IPS-18a (cell line): ENCODE measurements at regions not wholly inside any gene's neighbourhood (a gene's known extent, or its start where the extent isn't known, plus 50 kb on each side); places are given as distances from the start of the nearest gene placed in this dataset.
"Not testable (repeated sequence)": the region's sequence is repeated elsewhere in the genome, so short reads cannot be mapped to it uniquely, and the experiment has no call there.

Experiments used
- H3K27ac ChIP-seq: one replicate; pipeline ENCODE4 v1.5.1; 2013; ENCODE audit warnings: low read length
- H3K27me3 ChIP-seq: one replicate; pipeline ENCODE4 v1.6.1; 2013; ENCODE audit warnings: mild to moderate bottlenecking, low read length; ENCODE audit not compliant: control insufficient read depth, insufficient read depth
- H3K36me3 ChIP-seq: one replicate; pipeline ENCODE4 v1.6.1; 2013; ENCODE audit warnings: low read depth, low read length; ENCODE audit not compliant: control insufficient read depth
- H3K4me1 ChIP-seq: one replicate; pipeline ENCODE4 v1.6.1; 2013; ENCODE audit warnings: low read depth, low read length; ENCODE audit not compliant: control insufficient read depth
- H3K4me3 ChIP-seq: one replicate; pipeline ENCODE4 v1.5.1; 2013; ENCODE audit warnings: low read length
- H3K9ac ChIP-seq: one replicate; pipeline ENCODE4 v1.6.1; 2013; ENCODE audit warnings: mild to moderate bottlenecking, low read length, moderate library complexity
- H3K9me3 ChIP-seq: one replicate; pipeline ENCODE4 v1.6.1; 2013; ENCODE audit warnings: low read depth, low read length; ENCODE audit not compliant: control insufficient read depth

DNA sequence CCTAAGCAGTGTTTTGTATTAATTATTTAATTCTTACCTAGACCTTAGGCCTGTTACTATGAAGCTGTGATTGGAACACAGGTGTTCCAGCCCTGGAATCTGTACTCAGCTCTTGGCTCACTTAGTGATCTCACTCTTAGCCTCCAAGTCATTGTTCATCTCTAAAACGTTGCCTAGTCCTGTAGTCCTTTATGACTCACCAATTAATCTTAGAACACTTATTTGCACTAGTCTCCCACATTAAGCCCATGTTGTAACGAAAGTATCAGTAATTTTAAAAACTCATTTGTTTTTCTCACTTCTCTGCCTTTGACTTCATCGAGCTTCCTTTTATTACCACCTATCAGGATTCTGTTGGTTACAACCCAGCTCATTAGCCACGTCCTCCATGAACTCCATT, 1224.7 kb upstream of the TENM3 start:
- Histone ChIP-seq H3K27me3 (no peaks in the 10 kb centered on the region), H3K27ac (no peak overlapping the region), H3K4me1 (peaks cover 3% of the 10 kb centered on the region), H3K9me3 (no peaks in the 10 kb centered on the region), H3K36me3 (no peaks in the 10 kb centered on the region), H3K4me3 (no peak overlapping the region), H3K9ac (no peak overlapping the region)

DNA sequence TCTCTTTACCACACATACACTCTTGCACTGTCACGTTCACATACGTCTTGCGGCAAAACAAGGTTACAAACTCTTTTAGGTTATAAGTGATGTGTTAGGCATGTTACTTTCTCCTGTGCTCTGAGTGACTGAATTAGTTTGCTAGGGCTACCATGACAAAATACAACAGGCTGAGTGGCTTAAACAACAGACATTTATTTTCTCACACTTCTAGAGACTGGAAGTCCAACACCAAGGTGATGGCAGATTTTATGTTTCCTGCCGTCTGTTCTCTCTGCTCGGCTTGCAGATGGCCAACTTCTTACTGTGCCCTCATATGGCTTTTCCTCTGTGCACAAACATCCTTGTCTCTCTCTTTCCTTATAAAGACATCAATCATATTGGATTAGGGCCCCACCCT, 1224.3 kb upstream of the TENM3 start:
- H3K4me1 ChIP-seq = peaks cover 3% of the 10 kb centered on the region
- no peak overlapping the region for H3K27ac ChIP-seq
- no peaks in the 10 kb centered on the region for H3K27me3 ChIP-seq
- H3K9me3 ChIP-seq = no peaks in the 10 kb centered on the region
- H3K36me3 ChIP-seq = no peaks in the 10 kb centered on the region
- H3K9ac ChIP-seq = no peak overlapping the region
- H3K4me3 ChIP-seq = no peak overlapping the region

DNA sequence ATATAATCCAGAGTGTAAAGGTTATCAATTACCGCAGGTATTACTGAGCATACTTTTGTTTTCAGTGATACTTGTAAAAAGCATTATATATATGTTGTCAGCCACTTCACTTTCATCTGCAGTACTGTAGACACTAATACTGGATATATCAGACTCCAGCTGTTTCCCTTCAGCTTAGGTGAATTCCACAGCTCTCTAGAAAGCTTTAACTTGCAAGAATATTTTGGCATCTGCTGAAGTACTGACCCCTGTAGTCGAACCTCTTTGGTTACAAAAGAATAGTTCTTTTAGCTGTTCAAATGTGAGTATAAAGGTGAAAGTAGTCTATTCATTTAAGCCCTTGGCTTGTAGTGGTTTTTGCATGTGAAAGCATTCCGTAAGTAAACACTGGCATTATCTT, 1222.7 kb upstream of the TENM3 start:
- Histone ChIP-seq H3K4me1 (peaks cover 3% of the 10 kb centered on the region), H3K27ac (no peak overlapping the region), H3K36me3 (no peaks in the 10 kb centered on the region), H3K9ac (no peak overlapping the region), H3K9me3 (no peaks in the 10 kb centered on the region), H3K27me3 (no peaks in the 10 kb centered on the region), H3K4me3 (no peak overlapping the region)

DNA sequence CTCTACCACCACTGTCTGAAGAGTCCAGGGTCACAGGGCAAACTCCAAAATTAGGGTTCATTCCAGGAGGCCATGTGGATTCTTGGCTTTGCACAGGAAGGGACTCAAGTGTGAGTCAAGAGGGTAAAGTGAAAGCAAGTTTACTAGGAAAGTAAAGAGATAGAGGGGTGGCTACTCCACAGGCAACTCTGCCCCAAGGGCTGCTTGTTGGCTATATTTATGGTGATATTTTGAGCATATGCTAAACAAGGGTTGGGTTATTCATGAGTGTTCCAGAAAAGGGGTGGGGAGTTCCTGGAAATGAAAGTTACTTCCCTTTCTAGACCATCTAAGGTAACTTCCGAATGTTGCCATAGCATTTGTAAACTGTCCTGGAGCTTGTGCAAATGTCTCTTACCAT, 1222.0 kb upstream of the TENM3 start:
- Histone ChIP-seq H3K4me1 (peaks cover 3% of the 10 kb centered on the region), H3K27me3 (no peaks in the 10 kb centered on the region), H3K27ac (no peak overlapping the region), H3K4me3 (no peak overlapping the region), H3K9ac (no peak overlapping the region), H3K36me3 (no peaks in the 10 kb centered on the region), H3K9me3 (no peaks in the 10 kb centered on the region)

DNA sequence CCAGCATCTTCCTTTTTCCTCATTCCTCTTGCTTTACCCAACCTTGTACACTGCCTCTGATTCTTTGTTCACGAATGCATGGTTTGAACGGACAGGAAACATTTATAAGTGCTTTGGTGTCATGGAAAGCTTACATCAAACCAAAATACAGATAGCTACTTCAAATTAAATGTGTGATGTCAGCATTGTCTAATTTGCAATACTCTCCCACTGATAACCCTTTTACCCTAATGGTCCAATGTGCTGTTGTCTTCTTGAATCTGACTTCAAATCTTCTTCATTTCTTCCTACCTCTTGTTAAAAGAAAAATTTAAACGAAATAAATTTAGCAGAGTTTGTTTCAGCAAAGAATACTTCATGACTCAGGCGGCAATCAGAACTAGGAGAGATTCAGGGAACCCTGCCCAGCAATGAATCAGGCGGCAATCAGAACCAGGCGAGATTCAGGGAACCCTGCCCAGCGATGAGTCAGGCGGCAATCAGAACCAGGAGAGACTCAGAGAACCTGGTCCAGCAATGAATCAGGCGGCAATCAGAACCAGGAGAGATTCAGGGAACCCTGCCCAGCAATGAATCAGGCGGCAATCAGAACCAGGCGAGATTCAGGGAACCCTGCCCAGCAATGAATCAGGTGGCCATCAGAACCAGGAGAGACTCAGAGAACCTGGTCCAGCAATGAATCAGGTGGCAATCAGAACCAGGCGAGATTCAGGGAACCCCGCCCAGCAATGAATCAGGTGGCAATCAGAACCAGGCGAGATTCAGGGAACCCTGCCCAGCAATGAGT, 1212.9 kb upstream of the TENM3 start:
- not testable (repeated sequence) for H3K9me3 ChIP-seq, H3K36me3 ChIP-seq, H3K4me1 ChIP-seq, H3K27ac ChIP-seq, H3K9ac ChIP-seq, H3K27me3 ChIP-seq, H3K4me3 ChIP-seq

DNA sequence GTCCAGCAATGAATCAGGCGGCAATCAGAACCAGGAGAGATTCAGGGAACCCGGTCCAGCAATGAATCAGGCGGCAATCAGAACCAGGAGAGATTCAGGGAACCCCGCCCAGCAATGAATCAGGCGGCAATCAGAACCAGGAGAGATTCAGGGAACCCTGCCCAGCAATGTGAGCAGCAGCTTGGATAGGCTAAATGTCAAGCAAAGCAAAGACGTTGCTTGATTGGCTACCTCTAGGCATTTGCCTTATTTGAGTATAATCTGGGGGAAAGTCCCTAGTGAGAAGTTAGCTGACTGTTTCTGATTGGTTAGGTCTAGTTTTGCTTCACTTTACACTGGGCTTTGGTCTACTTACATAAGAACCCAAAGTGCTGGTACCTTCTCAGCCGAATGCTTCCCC, 1212.2 kb upstream of the TENM3 start:
- H3K36me3 ChIP-seq = no peaks in the 10 kb centered on the region
- no peaks in the 10 kb centered on the region for H3K9me3 ChIP-seq
- no peaks in the 10 kb centered on the region for H3K27me3 ChIP-seq
- H3K27ac ChIP-seq = no peak overlapping the region
- H3K4me1 ChIP-seq = no peaks in the 10 kb centered on the region
- H3K9ac ChIP-seq = no peak overlapping the region
- no peak overlapping the region for H3K4me3 ChIP-seq

DNA sequence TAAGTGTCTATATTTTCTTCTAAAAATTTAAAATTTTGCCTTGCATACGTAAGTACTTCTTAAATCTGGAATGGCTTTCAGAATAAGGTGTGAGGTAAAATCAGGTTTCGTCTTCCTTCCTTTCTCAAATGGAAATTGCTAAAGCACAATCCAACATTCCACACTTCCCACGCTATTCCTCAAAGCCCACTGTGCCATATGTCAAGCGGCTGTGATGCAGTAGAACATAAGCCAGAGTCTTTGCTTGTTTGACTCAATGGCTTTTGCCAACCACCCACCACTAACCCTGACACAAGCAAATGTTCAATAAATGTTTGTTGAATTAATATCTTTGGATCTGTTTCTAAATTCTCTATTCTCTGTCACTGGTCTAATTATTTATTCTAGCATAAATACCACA, 1199.7 kb upstream of the TENM3 start:
- H3K9ac ChIP-seq = no peak overlapping the region
- H3K4me1 ChIP-seq = no peaks in the 10 kb centered on the region
- H3K36me3 ChIP-seq = no peaks in the 10 kb centered on the region
- H3K9me3 ChIP-seq = no peaks in the 10 kb centered on the region
- H3K4me3 ChIP-seq = no peak overlapping the region
- H3K27me3 ChIP-seq = no peaks in the 10 kb centered on the region
- no peak overlapping the region for H3K27ac ChIP-seq

DNA sequence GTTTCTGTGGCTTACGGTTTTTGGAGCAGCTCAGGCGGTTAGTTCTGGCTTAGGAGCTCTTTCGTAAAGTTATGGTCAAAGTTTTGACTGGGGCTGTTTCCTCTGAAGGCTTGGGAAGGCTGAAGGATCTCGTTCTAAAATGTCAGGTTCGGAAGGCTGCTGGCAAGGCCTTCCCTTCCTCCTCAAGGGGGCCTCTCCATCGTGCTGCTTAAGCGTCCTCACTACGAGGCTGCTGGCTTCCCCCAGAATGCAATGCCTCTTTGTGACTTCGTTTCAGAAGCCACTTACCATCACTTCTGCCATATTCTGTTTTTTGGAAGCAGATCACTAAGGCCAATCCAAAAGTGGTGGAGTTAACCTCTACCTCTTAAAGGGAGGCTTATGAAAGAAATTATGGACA, 1196.4 kb upstream of the TENM3 start:
- no peak overlapping the region for H3K9ac ChIP-seq
- H3K36me3 ChIP-seq = no peaks in the 10 kb centered on the region
- no peaks in the 10 kb centered on the region for H3K4me1 ChIP-seq
- H3K27me3 ChIP-seq = no peaks in the 10 kb centered on the region
- H3K4me3 ChIP-seq = no peak overlapping the region
- no peak overlapping the region for H3K27ac ChIP-seq
- H3K9me3 ChIP-seq = no peaks in the 10 kb centered on the region

DNA sequence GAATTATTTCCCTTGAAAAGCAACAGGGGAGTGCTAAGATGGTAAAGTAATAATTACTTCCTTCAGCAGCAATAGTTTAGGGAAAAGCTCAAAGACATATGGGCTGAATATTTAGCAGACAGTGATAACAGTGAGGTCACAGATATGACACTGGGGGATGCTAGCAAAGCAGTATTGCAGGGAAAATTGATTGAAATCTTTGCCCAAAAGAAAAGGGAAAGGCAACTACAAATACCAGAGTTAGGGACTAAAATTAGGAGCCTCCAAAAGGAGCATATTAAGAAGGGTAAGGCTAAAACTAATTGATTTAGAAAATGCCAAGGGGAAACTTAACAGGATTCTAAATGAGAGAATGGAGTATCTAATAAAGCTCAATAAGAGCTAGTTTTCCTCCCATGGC, 1191.3 kb upstream of the TENM3 start:
- Histone ChIP-seq H3K27ac (no peak overlapping the region), H3K9me3 (no peaks in the 10 kb centered on the region)

DNA sequence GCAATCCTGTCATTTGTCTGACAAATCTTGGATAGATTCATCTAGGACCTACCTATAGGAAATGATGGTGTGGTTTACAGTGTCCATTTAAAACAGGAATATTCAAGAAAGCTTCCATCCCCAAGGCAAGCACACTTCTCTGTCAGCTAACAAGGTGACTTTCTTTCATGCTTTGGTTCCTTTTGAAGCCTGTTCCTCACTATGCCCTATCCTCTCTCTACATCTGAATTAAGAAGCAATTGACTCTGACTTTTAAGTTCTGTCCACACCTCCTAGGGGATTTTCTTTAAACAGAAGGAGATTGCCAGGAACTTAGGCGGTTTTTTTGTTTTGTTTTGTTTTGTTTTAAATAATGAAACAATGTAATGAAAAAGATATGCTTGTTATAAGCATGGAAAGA, 1181.4 kb upstream of the TENM3 start:
- Histone ChIP-seq H3K27me3 (no peaks in the 10 kb centered on the region), H3K4me1 (peaks cover 6% of the 10 kb centered on the region), H3K9me3 (no peaks in the 10 kb centered on the region), H3K4me3 (no peak overlapping the region), H3K36me3 (no peaks in the 10 kb centered on the region), H3K9ac (no peak overlapping the region), H3K27ac (no peak overlapping the region)

More for the DNA sequence above, 1191.3 kb upstream of the TENM3 start:
- Histone ChIP-seq H3K27me3 (no peaks in the 10 kb centered on the region), H3K36me3 (no peaks in the 10 kb centered on the region), H3K4me3 (no peak overlapping the region), H3K9ac (no peak overlapping the region), H3K4me1 (no peaks in the 10 kb centered on the region)

DNA sequence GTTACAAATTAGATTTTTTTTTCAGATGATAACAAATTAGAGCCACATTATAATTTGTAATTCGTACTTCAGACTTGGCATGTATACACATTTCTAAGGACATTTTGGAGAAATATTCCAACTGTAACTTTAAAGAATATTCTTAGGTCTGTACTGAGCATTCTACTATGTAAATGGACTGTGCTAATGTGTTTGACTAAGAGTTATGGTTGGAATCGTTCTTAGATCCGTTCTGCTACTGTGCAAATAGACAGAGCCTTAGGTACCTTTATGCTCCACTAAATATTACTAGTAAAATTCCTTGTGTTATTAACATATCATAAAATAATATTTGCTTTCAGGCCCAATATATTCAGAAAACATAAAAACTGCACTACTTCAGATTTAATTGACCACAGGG, 1180.0 kb upstream of the TENM3 start:
- H3K9me3 ChIP-seq = no peaks in the 10 kb centered on the region
- H3K4me1 ChIP-seq = peaks cover 6% of the 10 kb centered on the region
- H3K27me3 ChIP-seq = no peaks in the 10 kb centered on the region
- H3K36me3 ChIP-seq = no peaks in the 10 kb centered on the region
- no peak overlapping the region for H3K4me3 ChIP-seq
- H3K27ac ChIP-seq = no peak overlapping the region
- no peak overlapping the region for H3K9ac ChIP-seq

DNA sequence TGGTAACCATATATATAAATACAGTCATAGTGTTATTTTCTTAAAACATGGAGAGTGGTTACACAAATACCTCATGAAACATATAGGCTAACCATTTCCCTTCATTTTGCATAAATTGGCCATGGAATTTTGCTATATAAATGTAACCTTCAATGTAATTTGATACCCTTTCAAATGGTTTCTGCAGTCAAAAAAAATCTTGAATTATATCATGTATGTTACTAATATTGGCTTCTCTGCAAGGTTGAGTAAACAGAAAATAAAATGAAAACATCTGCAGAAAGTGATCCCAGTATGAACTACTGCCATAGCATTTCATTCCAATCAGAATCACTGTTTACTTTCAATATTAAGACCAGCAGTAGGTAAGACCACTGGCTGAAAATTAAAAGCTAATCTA, 1165.9 kb upstream of the TENM3 start:
- H3K27ac ChIP-seq = no peak overlapping the region
- H3K4me1 ChIP-seq = no peaks in the 10 kb centered on the region
- no peaks in the 10 kb centered on the region for H3K27me3 ChIP-seq
- H3K4me3 ChIP-seq = no peak overlapping the region
- H3K9ac ChIP-seq = no peak overlapping the region
- no peaks in the 10 kb centered on the region for H3K36me3 ChIP-seq
- H3K9me3 ChIP-seq = no peaks in the 10 kb centered on the region
